Breast epithelium (tissue), 3 donors: ENCODE measurements at regions not wholly inside any gene's neighbourhood (a gene's known extent, or its start where the extent isn't known, plus 50 kb on each side); places are given as distances from the start of the nearest gene placed in this dataset.

ENCODE experiments used
- POLR2A ChIP-seq: fragments of 450-650 bp; IDR thresholded peaks from one replicate; pipeline ENCODE4 v1.6.1; 2016; ENCODE audit warnings: antibody characterized with exemption, mild to moderate bottlenecking, moderate library complexity
- POLR2AphosphoS5 ChIP-seq, 3 donors: sonication (generic); formaldehyde crosslinking; IDR thresholded peaks; one replicate each; pipeline ENCODE4 v1.6.1; 2017; ENCODE audit warnings: antibody characterized with exemption in 3 of 3
- TF ChIP-seq, protein P1 (sequence below), 3 donors: fragments of 450-650 bp; IDR thresholded peaks; one replicate each; pipeline ENCODE4 v1.5.1; 2016 to 2017; ENCODE audit warnings: antibody characterized with exemption in 3 of 3, mild to moderate bottlenecking in 3 of 3, moderate library complexity in 3 of 3

DNA sequence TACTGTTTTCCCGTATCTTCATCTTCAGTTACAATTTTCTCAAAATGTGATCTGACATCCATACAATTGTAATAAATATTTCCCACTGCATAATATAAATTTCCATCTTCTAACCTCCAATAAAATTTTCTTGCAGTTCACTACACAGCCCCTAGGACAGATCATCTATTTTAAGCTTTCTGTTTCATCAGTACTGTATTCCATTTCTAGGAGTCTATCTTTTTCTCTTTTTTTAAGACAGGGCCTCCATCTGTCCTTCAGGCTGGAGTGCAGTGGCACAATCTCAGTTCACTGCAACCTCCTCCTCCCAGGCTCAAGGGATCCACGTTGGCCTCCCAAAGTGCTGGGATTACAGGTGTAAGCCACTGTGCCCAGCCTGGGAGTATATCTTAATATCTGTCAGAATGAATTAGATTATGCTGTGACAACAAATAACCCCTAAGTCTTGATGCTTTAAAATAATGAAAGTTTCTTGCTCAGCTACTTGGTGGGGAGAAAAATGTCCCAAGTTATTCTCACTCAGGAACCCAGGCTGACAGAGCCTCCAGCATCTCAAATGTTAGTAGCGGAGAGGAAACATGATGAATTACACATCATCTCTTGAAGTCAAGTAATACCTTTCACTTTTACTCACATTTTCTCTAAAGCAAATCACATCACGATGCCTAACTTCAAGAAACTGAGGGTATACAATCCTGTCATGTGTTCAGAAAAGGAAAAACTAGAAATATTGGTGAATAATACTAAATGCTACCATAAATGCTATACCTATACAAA lies 92.2 kb downstream of the BUD13 start:
- TF ChIP-seq, protein P1, sequence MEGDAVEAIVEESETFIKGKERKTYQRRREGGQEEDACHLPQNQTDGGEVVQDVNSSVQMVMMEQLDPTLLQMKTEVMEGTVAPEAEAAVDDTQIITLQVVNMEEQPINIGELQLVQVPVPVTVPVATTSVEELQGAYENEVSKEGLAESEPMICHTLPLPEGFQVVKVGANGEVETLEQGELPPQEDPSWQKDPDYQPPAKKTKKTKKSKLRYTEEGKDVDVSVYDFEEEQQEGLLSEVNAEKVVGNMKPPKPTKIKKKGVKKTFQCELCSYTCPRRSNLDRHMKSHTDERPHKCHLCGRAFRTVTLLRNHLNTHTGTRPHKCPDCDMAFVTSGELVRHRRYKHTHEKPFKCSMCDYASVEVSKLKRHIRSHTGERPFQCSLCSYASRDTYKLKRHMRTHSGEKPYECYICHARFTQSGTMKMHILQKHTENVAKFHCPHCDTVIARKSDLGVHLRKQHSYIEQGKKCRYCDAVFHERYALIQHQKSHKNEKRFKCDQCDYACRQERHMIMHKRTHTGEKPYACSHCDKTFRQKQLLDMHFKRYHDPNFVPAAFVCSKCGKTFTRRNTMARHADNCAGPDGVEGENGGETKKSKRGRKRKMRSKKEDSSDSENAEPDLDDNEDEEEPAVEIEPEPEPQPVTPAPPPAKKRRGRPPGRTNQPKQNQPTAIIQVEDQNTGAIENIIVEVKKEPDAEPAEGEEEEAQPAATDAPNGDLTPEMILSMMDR (IDR thresholded peaks at IDR 0.05), result no peak
- TF ChIP-seq POLR2A (no peak), POLR2AphosphoS5 (IDR thresholded peaks at IDR 0.05) (no peak)
